Keratinocyte (primary cell): ENCODE measurements at regions not wholly inside any gene's neighbourhood (a gene's known extent, or its start where the extent isn't known, plus 50 kb on each side); places are given as distances from the start of the nearest gene placed in this dataset.

Experiments
- DNase-seq: peaks from one replicate; pipeline ENCODE4 v3.0.0-alpha.2; 2011; ENCODE audit warnings: low read depth, missing footprints, low spot score
- FAIRE-seq: peaks from 2 replicates; lab custom pipeline; 2011; peaks lifted over from hg19 to GRCh38; lab: Jason Lieb, UNC
- H2AFZ ChIP-seq: 2 replicates; pipeline ENCODE4 v1.6.0; 2012; ENCODE audit warnings: low read length, control low read depth, inconsistent platforms; ENCODE audit not compliant: control insufficient read depth
- H3K27ac ChIP-seq: 2 replicates; pipeline ENCODE4 v1.5.1; 2011; ENCODE audit warnings: low read length; ENCODE audit not compliant: control insufficient read depth, insufficient read depth
- H3K27me3 ChIP-seq: 3 replicates; pipeline ENCODE4 v1.6.0; 2011; ENCODE audit warnings: low read length; ENCODE audit not compliant: control insufficient read depth, insufficient read depth; ENCODE audit errors: extremely low read depth
- H3K36me3 ChIP-seq, 2 experiments: 2 replicates in 1 of 2; 3 replicates in 1 of 2; pipeline ENCODE4 v1.5.1; 2011; ENCODE audit warnings: low read length in 2 of 2, mild to moderate bottlenecking in 1 of 2; ENCODE audit not compliant: control insufficient read depth in 2 of 2, insufficient read depth in 2 of 2; ENCODE audit errors: extremely low read depth in 1 of 2
- H3K4me1 ChIP-seq: 3 replicates; pipeline ENCODE4 v1.5.1; 2011; ENCODE audit warnings: low read length; ENCODE audit not compliant: control insufficient read depth, insufficient read depth; ENCODE audit errors: extremely low read depth
- H3K4me2 ChIP-seq: 3 replicates; pipeline ENCODE4 v1.6.0; 2011; ENCODE audit warnings: low read depth, low read length; ENCODE audit not compliant: control insufficient read depth, insufficient read depth; ENCODE audit errors: extremely low read depth
- H3K4me3 ChIP-seq, 3 experiments: fragments of 200-600 bp in 1 of 3; sonication (generic) in 1 of 3; 2 replicates in 2 of 3; 3 replicates in 1 of 3; pipeline ENCODE4 v1.5.1; 2011 to 2016; ENCODE audit warnings: low read length in 3 of 3, mild to moderate bottlenecking in 3 of 3, control low read depth in 2 of 3, inconsistent platforms in 1 of 3, low read depth in 1 of 3, mixed read lengths in 1 of 3, mixed run types in 1 of 3, moderate library complexity in 1 of 3; ENCODE audit not compliant: control insufficient read depth in 2 of 3, insufficient read depth in 2 of 3; ENCODE audit errors: extremely low read depth in 1 of 3
- H3K79me2 ChIP-seq: 2 replicates; pipeline ENCODE4 v1.6.0; 2012; ENCODE audit warnings: low read length; ENCODE audit not compliant: control insufficient read depth, insufficient read depth
- H3K9ac ChIP-seq: 3 replicates; pipeline ENCODE4 v1.6.0; 2011; ENCODE audit warnings: low read length; ENCODE audit not compliant: control insufficient read depth, insufficient read depth; ENCODE audit errors: extremely low read depth
- H3K9me1 ChIP-seq: 3 replicates; pipeline ENCODE4 v1.6.0; 2011; ENCODE audit warnings: low read length; ENCODE audit not compliant: control insufficient read depth, insufficient read depth; ENCODE audit errors: extremely low read depth
- H3K9me3 ChIP-seq: 2 replicates; pipeline ENCODE4 v1.5.1; 2012; ENCODE audit warnings: low read depth, low read length; ENCODE audit not compliant: control insufficient read depth
- H4K20me1 ChIP-seq: 3 replicates; pipeline ENCODE4 v1.6.0; 2011; ENCODE audit warnings: low read length; ENCODE audit not compliant: control insufficient read depth, insufficient read depth; ENCODE audit errors: extremely low read depth
- EZH2 ChIP-seq: IDR thresholded peaks from one replicate; pipeline ENCODE4 v1.6.1; 2012; ENCODE audit warnings: inconsistent platforms, mild to moderate bottlenecking, low read length, moderate library complexity
- dilution Hi-C: fragments of 300-500 bp; cut with MboI; formaldehyde crosslinking; loops from one replicate; pipeline ENCODE4 v1.7.0; 2020; ENCODE audit warnings: low sequenced_read_pairs; ENCODE audit not compliant: extremely low pct_ligation_motif_present
- TF ChIP-seq, protein P1 (sequence below), 3 experiments: IDR thresholded peaks in 1 of 3; conservative IDR thresholded peaks in 1 of 3; optimal IDR thresholded peaks in 1 of 3; 2 replicates in 2 of 3; 3 replicates in 1 of 3; pipeline versions ENCODE3 to v1.5.1; 2011; ENCODE audit warnings: low read length in 3 of 3, mild to moderate bottlenecking in 3 of 3, moderate library complexity in 2 of 3, control low read depth in 1 of 3, inconsistent platforms in 1 of 3; ENCODE audit not compliant: insufficient read depth in 2 of 3; ENCODE audit errors: extremely low read depth in 1 of 3

- no peak for FAIRE-seq
- no peak overlapping the region for H3K9ac ChIP-seq
Observed at GRCh38 chr6:144849920-144850319, 564.8 kb downstream of the UTRN start.

GRCh38 chr6:144853603-144854002, 568.5 kb downstream of the UTRN start:
- Histone ChIP-seq H3K27me3 (no peaks in the 10 kb centered on the region), H3K9me3 (no peaks in the 10 kb centered on the region), H3K27ac (no peak overlapping the region), H3K36me3 (peaks cover 0 to 4% of the 10 kb centered on the region in 2 experiments), H2AFZ (no peak overlapping the region), H4K20me1 (no peaks in the 10 kb centered on the region), H3K4me2 (no peak overlapping the region), H3K9ac (no peak overlapping the region), H3K4me3 (no peak overlapping the region), H3K4me1 (no peaks in the 10 kb centered on the region), H3K9me1 (no peaks in the 10 kb centered on the region), H3K79me2 (no peaks in the 10 kb centered on the region)
- DNase-seq (no peak), FAIRE-seq (no peak)
- no peak for TF ChIP-seq EZH2
- TF ChIP-seq, protein P1, sequence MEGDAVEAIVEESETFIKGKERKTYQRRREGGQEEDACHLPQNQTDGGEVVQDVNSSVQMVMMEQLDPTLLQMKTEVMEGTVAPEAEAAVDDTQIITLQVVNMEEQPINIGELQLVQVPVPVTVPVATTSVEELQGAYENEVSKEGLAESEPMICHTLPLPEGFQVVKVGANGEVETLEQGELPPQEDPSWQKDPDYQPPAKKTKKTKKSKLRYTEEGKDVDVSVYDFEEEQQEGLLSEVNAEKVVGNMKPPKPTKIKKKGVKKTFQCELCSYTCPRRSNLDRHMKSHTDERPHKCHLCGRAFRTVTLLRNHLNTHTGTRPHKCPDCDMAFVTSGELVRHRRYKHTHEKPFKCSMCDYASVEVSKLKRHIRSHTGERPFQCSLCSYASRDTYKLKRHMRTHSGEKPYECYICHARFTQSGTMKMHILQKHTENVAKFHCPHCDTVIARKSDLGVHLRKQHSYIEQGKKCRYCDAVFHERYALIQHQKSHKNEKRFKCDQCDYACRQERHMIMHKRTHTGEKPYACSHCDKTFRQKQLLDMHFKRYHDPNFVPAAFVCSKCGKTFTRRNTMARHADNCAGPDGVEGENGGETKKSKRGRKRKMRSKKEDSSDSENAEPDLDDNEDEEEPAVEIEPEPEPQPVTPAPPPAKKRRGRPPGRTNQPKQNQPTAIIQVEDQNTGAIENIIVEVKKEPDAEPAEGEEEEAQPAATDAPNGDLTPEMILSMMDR (optimal IDR thresholded peaks at IDR 0.05 in 1 of 3, IDR thresholded peaks at IDR 0.05 in 1 of 3, conservative IDR thresholded peaks at IDR 0.05 in 1 of 3; ENCODE audit: extremely low read depth in 1 of 3, insufficient read depth in 2 of 3, low read length in 3 of 3), result no peak
- dilution Hi-C loops, result no loop called here

More at GRCh38 chr6:144849920-144850319, 564.8 kb downstream of the UTRN start:
- no peaks in the 10 kb centered on the region for H3K27me3 ChIP-seq
- no peaks in the 10 kb centered on the region for H3K9me1 ChIP-seq
- dilution Hi-C loops, result no loop called here
- no peak overlapping the region for H3K4me2 ChIP-seq
- H4K20me1 ChIP-seq, result no peaks in the 10 kb centered on the region
- H2AFZ ChIP-seq, result no peak overlapping the region
- H3K27ac ChIP-seq, result no peak overlapping the region
- H3K36me3 ChIP-seq, result peaks cover 0 to 4% of the 10 kb centered on the region in 2 experiments
- TF ChIP-seq EZH2, result no peak
- TF ChIP-seq, protein P1 (optimal IDR thresholded peaks at IDR 0.05 in 1 of 3, IDR thresholded peaks at IDR 0.05 in 1 of 3, conservative IDR thresholded peaks at IDR 0.05 in 1 of 3; ENCODE audit: extremely low read depth in 1 of 3, insufficient read depth in 2 of 3, low read length in 3 of 3), result no peak
- no peak for DNase-seq
- H3K4me1 ChIP-seq, result no peaks in the 10 kb centered on the region
- H3K4me3 ChIP-seq, result no peak overlapping the region
- H3K9me3 ChIP-seq, result no peaks in the 10 kb centered on the region
- no peaks in the 10 kb centered on the region for H3K79me2 ChIP-seq
